ENCODE measurements at regions not wholly inside any gene's neighbourhood (a gene's known extent, or its start where the extent isn't known, plus 50 kb on each side); places are given as distances from the start of the nearest gene placed in this dataset.

DNA sequence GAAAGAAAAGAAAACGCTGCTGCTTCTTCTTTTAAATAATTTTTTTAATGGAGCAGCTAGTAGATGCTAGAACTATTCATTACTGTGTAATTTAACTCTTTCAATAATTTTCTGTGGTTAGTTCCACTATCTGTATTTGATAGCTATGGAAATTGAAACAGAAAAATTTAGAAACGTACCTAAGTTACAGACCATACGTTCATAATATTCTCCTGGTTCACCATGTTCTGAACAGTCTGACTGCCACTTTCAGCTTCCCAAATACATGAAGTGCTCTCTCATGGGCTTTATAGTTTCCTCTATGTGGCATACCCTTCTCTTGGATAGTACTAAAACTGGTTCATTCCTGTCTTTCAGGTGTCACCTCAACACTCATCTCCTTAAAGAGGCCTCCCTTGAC lies 508.0 kb downstream of the MDFIC start:
- no peak for DNase-seq
- intact Hi-C loops (cut with DNase I), result no loop called here
- Histone ChIP-seq H3K9me3 (no peaks in the 10 kb centered on the region), H3K9ac (ENCODE audit: low read depth in 2 of 2, low read length in 2 of 2) (no peak overlapping the region), H3K4me3 (no peak overlapping the region), H3K36me3 (no peaks in the 10 kb centered on the region), H3K27ac (no peak overlapping the region), H3K4me1 (no peaks in the 10 kb centered on the region), H3K27me3 (no peaks in the 10 kb centered on the region)
- TF ChIP-seq, protein P1, sequence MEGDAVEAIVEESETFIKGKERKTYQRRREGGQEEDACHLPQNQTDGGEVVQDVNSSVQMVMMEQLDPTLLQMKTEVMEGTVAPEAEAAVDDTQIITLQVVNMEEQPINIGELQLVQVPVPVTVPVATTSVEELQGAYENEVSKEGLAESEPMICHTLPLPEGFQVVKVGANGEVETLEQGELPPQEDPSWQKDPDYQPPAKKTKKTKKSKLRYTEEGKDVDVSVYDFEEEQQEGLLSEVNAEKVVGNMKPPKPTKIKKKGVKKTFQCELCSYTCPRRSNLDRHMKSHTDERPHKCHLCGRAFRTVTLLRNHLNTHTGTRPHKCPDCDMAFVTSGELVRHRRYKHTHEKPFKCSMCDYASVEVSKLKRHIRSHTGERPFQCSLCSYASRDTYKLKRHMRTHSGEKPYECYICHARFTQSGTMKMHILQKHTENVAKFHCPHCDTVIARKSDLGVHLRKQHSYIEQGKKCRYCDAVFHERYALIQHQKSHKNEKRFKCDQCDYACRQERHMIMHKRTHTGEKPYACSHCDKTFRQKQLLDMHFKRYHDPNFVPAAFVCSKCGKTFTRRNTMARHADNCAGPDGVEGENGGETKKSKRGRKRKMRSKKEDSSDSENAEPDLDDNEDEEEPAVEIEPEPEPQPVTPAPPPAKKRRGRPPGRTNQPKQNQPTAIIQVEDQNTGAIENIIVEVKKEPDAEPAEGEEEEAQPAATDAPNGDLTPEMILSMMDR (IDR thresholded peaks at IDR 0.05), result no peak

DNA sequence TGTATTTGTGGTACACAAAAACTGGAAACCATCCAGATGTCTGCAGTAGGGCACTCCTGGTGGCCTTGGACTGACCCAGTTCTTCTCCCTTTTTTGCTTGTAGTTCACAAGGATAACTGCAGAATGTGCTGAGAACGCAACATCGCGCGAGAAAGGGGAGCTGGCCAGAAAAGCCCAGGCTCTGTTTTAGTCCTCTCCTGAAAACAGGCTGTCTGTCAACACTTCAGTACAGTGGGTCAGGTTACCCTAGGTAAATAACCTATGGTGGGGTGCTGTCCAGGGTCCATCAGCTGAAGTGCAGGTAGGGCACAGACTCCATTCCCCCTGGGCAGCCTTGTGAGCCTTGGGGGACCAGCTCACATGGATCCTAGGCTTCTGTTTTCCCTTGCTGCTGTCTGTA lies 495.8 kb downstream of the MDFIC start:
- TF ChIP-seq, protein P1 (IDR thresholded peaks at IDR 0.05), result no peak
- Histone ChIP-seq H3K36me3 (no peaks in the 10 kb centered on the region), H3K27me3 (no peaks in the 10 kb centered on the region), H3K4me1 (no peaks in the 10 kb centered on the region), H3K9me3 (no peaks in the 10 kb centered on the region), H3K4me3 (no peak overlapping the region), H3K9ac (ENCODE audit: low read depth in 2 of 2, low read length in 2 of 2) (no peak overlapping the region), H3K27ac (no peak overlapping the region)
- DNase-seq, result no peak
- intact Hi-C loops (cut with DNase I), result no loop called here

DNA sequence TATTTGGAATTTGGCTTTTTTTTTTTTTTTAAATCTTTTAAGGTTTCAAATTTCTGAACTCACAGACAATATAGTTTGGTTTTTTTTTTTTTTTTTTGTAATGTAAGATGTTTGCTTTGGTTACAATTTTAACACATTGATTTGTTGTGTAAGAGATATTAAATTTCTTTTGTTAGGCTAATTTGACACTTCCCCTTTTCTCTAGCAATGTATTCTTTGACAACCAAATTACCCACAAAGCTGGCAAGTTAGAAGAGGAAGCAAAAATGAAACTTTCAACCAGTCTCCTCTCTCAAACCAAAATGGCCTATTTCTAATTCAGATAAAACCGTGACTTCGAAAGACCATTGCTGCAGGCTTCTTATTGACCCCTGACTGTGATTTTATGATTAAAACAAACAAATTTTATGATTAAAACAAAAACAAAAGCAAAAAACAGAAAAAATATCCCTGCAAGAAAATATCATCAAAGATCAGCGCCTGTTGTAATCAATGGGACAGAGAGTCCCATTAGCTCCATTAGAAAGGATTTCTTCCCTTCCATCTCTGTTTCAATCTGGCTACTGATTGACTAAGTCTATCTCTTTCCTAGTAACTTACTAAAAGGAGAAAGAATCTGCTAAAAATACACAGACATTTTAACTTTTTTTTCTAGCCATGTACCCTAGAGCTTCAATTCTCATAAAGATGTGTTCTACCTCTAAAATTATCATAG lies 489.2 kb downstream of the MDFIC start:
- TF ChIP-seq, protein P1 (IDR thresholded peaks at IDR 0.05), result no peak
- no peak overlapping the region for H3K9ac ChIP-seq (ENCODE audit: low read depth in 2 of 2, low read length in 2 of 2)
- no peak overlapping the region for H3K4me3 ChIP-seq
- intact Hi-C loops (cut with DNase I), result no loop called here
- no peaks in the 10 kb centered on the region for H3K27me3 ChIP-seq
- H3K27ac ChIP-seq, result no peak overlapping the region
- DNase-seq, result no peak
- H3K4me1 ChIP-seq, result no peaks in the 10 kb centered on the region
- H3K9me3 ChIP-seq, result no peaks in the 10 kb centered on the region
- no peaks in the 10 kb centered on the region for H3K36me3 ChIP-seq

DNA sequence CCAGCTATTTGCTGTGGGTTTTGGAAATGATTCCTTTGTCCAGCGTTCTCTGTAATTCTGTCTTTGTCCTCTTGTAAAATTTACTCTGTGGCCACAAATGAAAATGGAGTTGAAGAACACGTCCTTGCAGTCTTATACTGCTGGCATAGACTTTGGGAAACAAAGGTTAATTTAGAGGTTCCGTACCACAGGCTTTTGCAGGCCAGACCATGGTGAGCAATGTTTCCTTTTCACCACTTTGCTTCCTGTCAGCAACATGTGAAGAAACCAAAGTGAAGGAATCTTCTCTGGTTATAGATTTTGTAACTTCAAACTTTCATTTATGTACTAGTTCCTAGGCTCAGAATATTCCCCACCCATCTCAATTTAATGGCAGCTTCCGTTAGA lies 488.5 kb downstream of the MDFIC start:
- Histone ChIP-seq H3K9me3 (no peaks in the 10 kb centered on the region), H3K9ac (ENCODE audit: low read depth in 2 of 2, low read length in 2 of 2) (no peak overlapping the region), H3K27me3 (no peaks in the 10 kb centered on the region), H3K27ac (no peak overlapping the region), H3K4me3 (no peak overlapping the region), H3K36me3 (no peaks in the 10 kb centered on the region), H3K4me1 (no peaks in the 10 kb centered on the region)
- intact Hi-C loops (cut with DNase I), result no loop called here
- TF ChIP-seq, protein P1 (IDR thresholded peaks at IDR 0.05), result no peak
- no peak for DNase-seq

DNA sequence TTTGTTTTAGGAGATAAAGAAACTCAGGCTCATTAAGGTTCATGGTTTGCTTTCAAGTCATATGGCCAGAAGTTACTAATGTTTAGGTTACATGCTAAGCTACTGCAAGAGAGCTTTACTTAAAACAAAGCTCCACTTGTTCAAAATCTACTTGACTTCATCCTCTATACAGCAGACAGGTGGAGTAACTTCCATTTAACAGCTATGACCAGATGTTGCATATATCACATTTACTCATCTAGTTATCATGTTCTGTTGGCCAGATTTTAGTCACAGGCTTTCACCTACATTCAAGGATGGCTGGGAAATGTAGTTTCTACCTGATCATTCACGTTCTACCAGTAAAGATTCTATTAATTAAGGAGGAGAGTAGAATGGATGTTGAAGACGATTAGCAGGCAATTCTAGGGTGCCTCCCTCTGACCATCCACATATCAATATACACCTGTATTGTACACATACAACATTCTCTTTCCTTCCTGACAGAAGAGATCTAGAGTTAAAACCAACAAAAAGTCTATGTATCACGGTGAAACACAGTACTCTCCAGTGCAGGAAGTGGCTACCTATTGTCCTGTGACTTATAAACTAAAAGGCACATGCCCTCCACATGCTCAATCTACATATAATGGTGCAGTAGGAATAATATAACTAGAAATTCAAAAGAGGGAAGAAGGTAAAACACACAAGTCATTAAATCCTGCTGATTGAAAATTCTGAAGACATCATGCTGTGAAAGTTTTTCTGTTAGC lies 488.0 kb downstream of the MDFIC start:
- no peaks in the 10 kb centered on the region for H3K27me3 ChIP-seq
- no peak for DNase-seq
- no peaks in the 10 kb centered on the region for H3K9me3 ChIP-seq
- H3K4me1 ChIP-seq, result no peaks in the 10 kb centered on the region
- H3K9ac ChIP-seq (ENCODE audit: low read depth in 2 of 2, low read length in 2 of 2), result no peak overlapping the region
- TF ChIP-seq, protein P1 (IDR thresholded peaks at IDR 0.05), result no peak
- no peak overlapping the region for H3K27ac ChIP-seq
- intact Hi-C loops (cut with DNase I), result no loop called here
- no peaks in the 10 kb centered on the region for H3K36me3 ChIP-seq
- no peak overlapping the region for H3K4me3 ChIP-seq

Measured in colonic mucosa (tissue), 4 donors.